Esophagus muscularis mucosa (tissue), 4 donors: ENCODE measurements at regions not wholly inside any gene's neighbourhood (a gene's known extent, or its start where the extent isn't known, plus 50 kb on each side); places are given as distances from the start of the nearest gene placed in this dataset.

Experiments
- DNase-seq: peaks from one replicate; pipeline ENCODE4 v3.0.0-alpha.2; 2017; ENCODE audit errors: extremely low spot score
- H3K27ac ChIP-seq, 4 donors: fragments of 200-600 bp; sonication (generic); replicated peaks in 1 of 4; 1 replicate in 3 of 4; 2 replicates in 1 of 4; pipeline ENCODE4 v1.5.1; 2016 to 2019; ENCODE audit warnings: mild to moderate bottlenecking in 1 of 4
- H3K27me3 ChIP-seq, 4 donors: fragments of 200-600 bp; sonication (generic); one replicate each; pipeline versions ENCODE4 v1.5.1 to v1.6.0; 2016 to 2019
- H3K36me3 ChIP-seq, 4 donors: fragments of 200-600 bp; sonication (generic); one replicate each; pipeline ENCODE4 v1.5.1; 2016 to 2019
- H3K4me1 ChIP-seq, 4 donors: fragments of 200-600 bp; sonication (generic); one replicate each; pipeline ENCODE4 v1.5.1; 2016 to 2019
- H3K4me3 ChIP-seq, 4 donors: fragments of 200-600 bp; sonication (generic); 1 replicate in 2 of 4; 2 replicates in 2 of 4; pipeline ENCODE4 v1.5.1; 2016 to 2019; ENCODE audit warnings: mild to moderate bottlenecking in 4 of 4, moderate library complexity in 1 of 4
- H3K9me3 ChIP-seq, 4 donors: fragments of 200-600 bp; sonication (generic); 1 replicate in 3 of 4; 2 replicates in 1 of 4; pipeline ENCODE4 v1.5.1; 2016 to 2019
- EP300 ChIP-seq: sonication (generic); formaldehyde crosslinking; IDR thresholded peaks from one replicate; pipeline ENCODE4 v1.6.1; 2017; ENCODE audit warnings: antibody characterized with exemption
- POLR2A ChIP-seq: fragments of 450-650 bp; IDR thresholded peaks from one replicate; pipeline ENCODE4 v1.6.1; 2017; ENCODE audit warnings: antibody characterized with exemption, moderate library complexity, mild to moderate bottlenecking, low read depth
- POLR2AphosphoS5 ChIP-seq, 2 donors: sonication (generic); formaldehyde crosslinking; IDR thresholded peaks; one replicate each; pipeline ENCODE4 v1.6.1; 2017; ENCODE audit warnings: antibody characterized with exemption in 2 of 2
- WGBS: methylation state at CpG from one replicate; pipeline ENCODE4 v1.1.5; 2018; 5-methylcytosine and 5-hydroxymethylcytosine counted together
- intact Hi-C: fragments of 100-400 bp; cut with DNase I; formaldehyde crosslinking; loops from one replicate; pipeline ENCODE4 v1.15.1; 2023
- TF ChIP-seq, protein P1 (sequence below), 3 experiments: fragments of 200-600 bp in 2 of 3; fragments of 450-650 bp in 1 of 3; sonication (generic) in 2 of 3; IDR thresholded peaks; one replicate each; pipeline ENCODE4 v1.5.1; 2017 to 2019; ENCODE audit warnings: antibody characterized with exemption in 3 of 3, mild to moderate bottlenecking in 2 of 3, moderate library complexity in 1 of 3

DNA sequence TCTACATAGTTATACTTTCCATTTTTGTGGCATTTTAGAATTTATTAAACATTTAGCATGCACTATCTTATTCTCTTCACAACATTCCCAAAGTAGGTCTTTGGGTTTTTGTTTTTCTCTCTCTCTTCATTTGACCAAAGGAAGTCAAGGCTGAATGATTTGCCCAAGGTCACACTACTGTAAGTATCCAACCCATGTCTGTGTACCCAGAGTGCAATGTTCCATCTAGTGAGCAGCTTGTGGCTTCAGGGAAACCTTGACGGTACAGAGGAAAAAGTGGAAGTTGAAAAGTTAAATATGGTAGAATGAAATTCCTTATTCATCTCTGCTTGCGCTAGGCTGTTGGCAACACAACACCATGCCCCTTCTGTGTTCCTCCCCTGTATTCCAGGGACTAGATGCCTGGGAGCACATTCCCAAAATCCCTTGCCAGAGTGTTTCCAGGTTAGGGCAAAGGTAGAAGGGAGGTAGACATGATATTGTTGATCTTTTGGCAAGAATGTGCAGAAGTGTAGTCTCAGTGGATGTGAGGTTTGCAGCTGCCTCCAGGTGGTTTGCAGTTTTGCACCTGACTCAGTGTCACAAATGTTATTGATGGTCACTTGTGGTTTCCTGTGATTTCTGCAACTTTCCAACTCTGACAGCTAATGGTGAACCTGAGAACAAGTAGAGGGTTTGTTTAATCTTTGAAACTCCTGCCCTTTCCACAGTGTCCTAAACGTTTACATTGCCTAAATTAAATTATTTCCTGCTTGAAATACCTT is 196.7 kb downstream of the RMST start:
- H3K4me3 ChIP-seq, result no peak overlapping the region
- no peak for DNase-seq
- no peak for TF ChIP-seq EP300
- TF ChIP-seq POLR2A, result no peak
- no peak for TF ChIP-seq POLR2AphosphoS5 (IDR thresholded peaks at IDR 0.05)
- TF ChIP-seq, protein P1, sequence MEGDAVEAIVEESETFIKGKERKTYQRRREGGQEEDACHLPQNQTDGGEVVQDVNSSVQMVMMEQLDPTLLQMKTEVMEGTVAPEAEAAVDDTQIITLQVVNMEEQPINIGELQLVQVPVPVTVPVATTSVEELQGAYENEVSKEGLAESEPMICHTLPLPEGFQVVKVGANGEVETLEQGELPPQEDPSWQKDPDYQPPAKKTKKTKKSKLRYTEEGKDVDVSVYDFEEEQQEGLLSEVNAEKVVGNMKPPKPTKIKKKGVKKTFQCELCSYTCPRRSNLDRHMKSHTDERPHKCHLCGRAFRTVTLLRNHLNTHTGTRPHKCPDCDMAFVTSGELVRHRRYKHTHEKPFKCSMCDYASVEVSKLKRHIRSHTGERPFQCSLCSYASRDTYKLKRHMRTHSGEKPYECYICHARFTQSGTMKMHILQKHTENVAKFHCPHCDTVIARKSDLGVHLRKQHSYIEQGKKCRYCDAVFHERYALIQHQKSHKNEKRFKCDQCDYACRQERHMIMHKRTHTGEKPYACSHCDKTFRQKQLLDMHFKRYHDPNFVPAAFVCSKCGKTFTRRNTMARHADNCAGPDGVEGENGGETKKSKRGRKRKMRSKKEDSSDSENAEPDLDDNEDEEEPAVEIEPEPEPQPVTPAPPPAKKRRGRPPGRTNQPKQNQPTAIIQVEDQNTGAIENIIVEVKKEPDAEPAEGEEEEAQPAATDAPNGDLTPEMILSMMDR (IDR thresholded peaks at IDR 0.05), result no peak
- no peaks in the 10 kb centered on the region for H3K4me1 ChIP-seq
- 67% methylated on average over 3 of the region's 3 CpGs for WGBS
- no peak overlapping the region for H3K27ac ChIP-seq
- intact Hi-C loops, result no loop called here
- no peaks in the 10 kb centered on the region for H3K9me3 ChIP-seq
- no peaks in the 10 kb centered on the region for H3K36me3 ChIP-seq
- no peaks in the 10 kb centered on the region for H3K27me3 ChIP-seq

DNA sequence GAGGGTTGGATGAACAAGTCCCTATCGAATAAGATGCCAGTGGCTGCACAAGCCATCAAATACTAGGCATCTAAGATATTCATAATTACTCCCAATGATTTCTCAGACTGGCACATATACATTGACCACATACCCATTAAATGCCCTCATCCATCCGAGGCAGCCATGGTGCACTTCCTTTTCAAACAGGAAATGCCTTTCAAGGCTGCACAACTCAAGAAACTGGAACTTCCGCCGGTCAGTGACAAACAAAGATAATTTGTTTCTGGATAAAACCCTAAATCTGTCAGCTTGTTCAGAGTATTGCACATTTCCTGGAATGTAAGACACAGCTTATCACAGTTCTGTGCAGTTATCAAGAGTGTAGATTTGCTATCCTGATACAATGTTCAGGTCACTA is 203.7 kb downstream of the RMST start:
- Histone ChIP-seq H3K27me3 (no peaks in the 10 kb centered on the region), H3K4me3 (no peak overlapping the region), H3K4me1 (no peaks in the 10 kb centered on the region), H3K9me3 (no peaks in the 10 kb centered on the region), H3K36me3 (no peaks in the 10 kb centered on the region), H3K27ac (no peak overlapping the region)
- no peak for DNase-seq
- TF ChIP-seq POLR2AphosphoS5 (IDR thresholded peaks at IDR 0.05), result no peak
- no peak for TF ChIP-seq POLR2A
- no peak for TF ChIP-seq EP300
- TF ChIP-seq, protein P1 (IDR thresholded peaks at IDR 0.05), result no peak
- 57% methylated on average over 4 of the region's 4 CpGs for whole genome bisulfite sequencing
- intact Hi-C loops, result no loop called here

DNA sequence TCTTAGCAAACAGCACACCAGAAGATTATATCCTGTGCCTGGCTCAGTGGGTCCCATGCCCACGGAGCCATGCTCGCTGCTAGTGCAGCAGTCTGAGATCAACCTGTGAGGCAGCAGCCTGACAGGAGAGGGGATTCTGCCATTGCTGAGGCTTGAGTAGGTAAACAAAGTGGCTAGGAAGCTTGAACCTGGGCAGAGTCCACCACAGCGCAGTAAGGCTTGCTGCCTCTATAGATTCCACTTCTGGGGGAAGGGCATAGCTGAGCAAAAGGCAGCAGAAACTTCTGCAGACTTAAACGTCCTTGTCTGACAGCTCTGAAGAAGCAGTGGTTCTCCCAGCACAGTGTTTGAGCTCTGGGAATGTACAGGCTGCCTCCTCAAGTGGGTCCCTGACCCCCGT is 210.3 kb downstream of the RMST start:
- Histone ChIP-seq H3K4me1 (no peaks in the 10 kb centered on the region), H3K36me3 (no peaks in the 10 kb centered on the region), H3K27ac (no peak overlapping the region), H3K4me3 (no peak overlapping the region), H3K27me3 (no peaks in the 10 kb centered on the region), H3K9me3 (no peaks in the 10 kb centered on the region)
- intact Hi-C loops, result no loop called here
- WGBS, result 53% methylated on average over 4 of the region's 5 CpGs
- no peak for DNase-seq
- no peak for TF ChIP-seq POLR2A
- TF ChIP-seq, protein P1 (IDR thresholded peaks at IDR 0.05), result no peak
- TF ChIP-seq POLR2AphosphoS5 (IDR thresholded peaks at IDR 0.05), result no peak
- no peak for TF ChIP-seq EP300

DNA sequence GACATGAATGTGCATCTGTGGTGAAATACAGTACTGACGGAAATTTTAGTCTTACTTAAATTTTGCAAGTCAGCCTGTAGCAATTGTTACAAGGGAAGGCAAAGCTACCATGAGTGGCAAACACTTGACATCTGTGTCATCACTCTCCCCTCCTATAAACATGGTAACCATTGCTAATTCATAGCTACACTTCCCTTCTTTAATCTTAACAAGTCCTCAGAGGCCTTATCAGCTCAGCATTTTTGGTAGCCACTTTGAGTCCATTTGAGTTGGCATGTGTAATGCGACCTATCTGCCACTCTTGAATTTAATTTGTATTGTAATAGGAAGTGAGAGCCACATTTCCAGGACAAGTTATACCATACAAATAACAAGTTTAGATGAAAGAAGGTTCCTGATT is 218.1 kb downstream of the RMST start:
- H3K27me3 ChIP-seq, result no peaks in the 10 kb centered on the region
- no peak overlapping the region for H3K27ac ChIP-seq
- no peak overlapping the region for H3K4me3 ChIP-seq
- no peak for DNase-seq
- no peaks in the 10 kb centered on the region for H3K36me3 ChIP-seq
- 78% methylated on average over 2 of the region's 2 CpGs for WGBS
- intact Hi-C loops, result no loop called here
- no peaks in the 10 kb centered on the region for H3K9me3 ChIP-seq
- H3K4me1 ChIP-seq, result no peaks in the 10 kb centered on the region
- TF ChIP-seq POLR2AphosphoS5 (IDR thresholded peaks at IDR 0.05), result no peak
- no peak for TF ChIP-seq POLR2A
- TF ChIP-seq, protein P1 (IDR thresholded peaks at IDR 0.05), result no peak
- TF ChIP-seq EP300, result no peak
